GM12878 (cell line): ENCODE measurements at regions not wholly inside any gene's neighbourhood (a gene's known extent, or its start where the extent isn't known, plus 50 kb on each side); places are given as distances from the start of the nearest gene placed in this dataset.

Experiments used
- ATAC-seq: fragments of 200-7000 bp; cut with Tn5 transposase; 3 replicates; pipeline ENCODE4 v1.9.1; 2020; ENCODE audit warnings: mild to moderate bottlenecking, moderate library complexity
- BruUV-seq: library from RNA; stranded (reverse); fragments of 400-500 nt; replicated peaks from 2 replicates; lab custom pipeline; 2021; lab: Mats Ljungman, UMichigan
- CTCF ChIA-PET: fragments of 300-600 bp; sonication (Branson Sonifier 250); formaldehyde crosslinking; extraction: SDS; loops from one replicate; lab custom pipeline; 2021; ENCODE audit warnings: inconsistent platforms; lab: Yijun Ruan, JAX
- POLR2A ChIA-PET: fragments of 350-600 bp; formaldehyde crosslinking; extraction: SDS; loops from one replicate; lab custom pipeline; 2021; ENCODE audit warnings: inconsistent platforms; lab: Charles Lee
- RAD21 ChIA-PET: fragments of 300-600 bp; sonication (Branson Sonifier 250); formaldehyde crosslinking; loops from one replicate; lab custom pipeline; 2023; ENCODE audit warnings: antibody characterized with exemption; ENCODE audit not compliant: unreplicated experiment; lab: Charles Lee
- SMC1A ChIA-PET: fragments of 300-600 bp; sonication (Branson Sonifier 250); formaldehyde crosslinking; loops from one replicate; lab custom pipeline; 2023; ENCODE audit not compliant: unreplicated experiment, uncharacterized antibody; lab: Charles Lee
- DNase-seq: peaks from one replicate; pipeline ENCODE4 v3.0.0-alpha.2; 2011; ENCODE audit warnings: low read depth, low spot score
- FAIRE-seq: peaks from 3 replicates; lab custom pipeline; 2011; peaks lifted over from hg19 to GRCh38; lab: Jason Lieb, UNC
- H2AFZ ChIP-seq: 2 replicates; pipeline ENCODE4 v1.6.0; 2011; ENCODE audit warnings: low read depth, low read length, control low read depth; ENCODE audit not compliant: control insufficient read depth
- H3K27ac ChIP-seq: 2 replicates; pipeline ENCODE4 v1.5.1; 2011; ENCODE audit warnings: control low read depth; ENCODE audit not compliant: control insufficient read depth, insufficient read depth
- H3K27me3 ChIP-seq, 2 experiments: replicated peaks in 1 of 2; 2 replicates each; pipeline versions ENCODE4 v1.6.0 to v1.6.1; 2011; ENCODE audit warnings: low read length in 1 of 2; ENCODE audit not compliant: control insufficient read depth in 2 of 2, insufficient read depth in 2 of 2
- H3K36me3 ChIP-seq, 2 experiments: 2 replicates each; pipeline ENCODE4 v1.5.1; 2011; ENCODE audit warnings: low read length in 1 of 2; ENCODE audit not compliant: control insufficient read depth in 2 of 2, insufficient read depth in 2 of 2
- H3K4me1 ChIP-seq: 2 replicates; pipeline ENCODE4 v1.6.1; 2011; ENCODE audit warnings: mild to moderate bottlenecking, low read length, moderate library complexity, mixed read lengths; ENCODE audit not compliant: control insufficient read depth, insufficient read depth
- H3K4me2 ChIP-seq: 2 replicates; pipeline ENCODE4 v1.6.0; 2011; ENCODE audit warnings: control low read depth; ENCODE audit not compliant: control insufficient read depth, insufficient read depth
- H3K4me3 ChIP-seq: fragments of 200-600 bp; sonication (generic); 2 replicates; pipeline ENCODE4 v1.5.1; 2016
- H3K79me2 ChIP-seq: 2 replicates; pipeline ENCODE4 v1.6.0; 2011; ENCODE audit warnings: low read length; ENCODE audit not compliant: control insufficient read depth, insufficient read depth
- H3K9ac ChIP-seq: 2 replicates; pipeline ENCODE4 v1.8.0; 2011; ENCODE audit warnings: low read length, control low read depth, mixed read lengths; ENCODE audit not compliant: control insufficient read depth, insufficient read depth
- H3K9me3 ChIP-seq: replicated peaks from 3 replicates; pipeline ENCODE4 v1.5.1; 2011; ENCODE audit warnings: mild to moderate bottlenecking, low read length; ENCODE audit not compliant: control insufficient read depth, insufficient read depth
- H4K20me1 ChIP-seq: 2 replicates; pipeline ENCODE4 v1.6.0; 2011; ENCODE audit not compliant: control insufficient read depth, insufficient read depth
- ATF3 ChIP-seq: IDR thresholded peaks from 2 replicates; pipeline ENCODE4 v1.6.1; 2011; ENCODE audit warnings: low read depth, mild to moderate bottlenecking, low read length, moderate library complexity, borderline replicate concordance; ENCODE audit errors: extremely low read depth
- CREB1 ChIP-seq: IDR thresholded peaks from 2 replicates; pipeline ENCODE4 v1.6.1; 2012; ENCODE audit warnings: low read depth, mild to moderate bottlenecking, inconsistent platforms
- E2F4 ChIP-seq: IDR thresholded peaks from 2 replicates; pipeline ENCODE4 v1.6.1; 2012; ENCODE audit warnings: low read depth, low read length, improper control_type of control experiment
- HDAC2 ChIP-seq: fragments of 200-600 bp; sonication (generic); IDR thresholded peaks from 2 replicates; pipeline ENCODE4 v1.6.1; 2017
- PBX3 ChIP-seq: IDR thresholded peaks from 2 replicates; pipeline ENCODE4 v1.6.1; 2011; ENCODE audit warnings: mild to moderate bottlenecking, low read depth, low read length, moderate library complexity; ENCODE audit not compliant: insufficient replicate concordance
- ZBTB40 ChIP-seq: fragments of 450-650 bp; IDR thresholded peaks from 2 replicates; pipeline ENCODE4 v1.6.1; 2016; ENCODE audit warnings: mild to moderate bottlenecking, moderate library complexity, borderline replicate concordance
- ZNF384 ChIP-seq: IDR thresholded peaks from 2 replicates; pipeline ENCODE4 v1.6.1; 2012; ENCODE audit warnings: low read depth, mild to moderate bottlenecking, low read length, improper control_type of control experiment, borderline replicate concordance
- WGBS: methylation state at CpG from one replicate; pipeline ENCODE4 v1.1.6; 2016; ENCODE audit warnings: low lambda C conversion rate; ENCODE audit not compliant: insufficient replicate concordance, insufficient coverage; ENCODE audit errors: missing lambda C conversion rate; 5-methylcytosine and 5-hydroxymethylcytosine counted together
- in situ Hi-C: fragments of 300-500 bp; cut with MboI; formaldehyde crosslinking; loops from 9 replicates; pipeline ENCODE4 v1.14.3; 2018; ENCODE audit warnings: mixed read lengths
- intact Hi-C: fragments of 100-400 bp; cut with micrococcal nuclease; formaldehyde crosslinking; loops from one replicate; pipeline ENCODE4 v1.14.2; 2022; ENCODE audit not compliant: unreplicated experiment

- Histone ChIP-seq H3K9ac (no peak overlapping the region), H3K79me2 (no peaks in the 10 kb centered on the region), H3K4me1 (peaks cover 13% of the 10 kb centered on the region), H2AFZ (no peak overlapping the region)
- intact Hi-C loops = no loop called here
- DNase-seq (no peak), ATAC-seq (no peak), FAIRE-seq (no peak)
- WGBS = 63% methylated on average over 5 of the region's 5 CpGs
- in situ Hi-C loops = no loop called here
- CTCF ChIA-PET = interaction anchor here (0.7 kb wide), 1 partner anchor 56 kb away, joined by 3 read pairs; no protein-coding TSS in a partner anchor
- RAD21 ChIA-PET = no interaction called here
- TF ChIP-seq ZBTB40 (no peak), HDAC2 (no peak), CREB1 (no peak), ATF3 (no peak), ZNF384 (no peak), E2F4 (no peak), PBX3 (no peak)
- TF ChIP-seq, all 136 proteins: peak for 0
- Histone ChIP-seq H3K4me3 (no peak overlapping the region), H3K4me2 (no peak overlapping the region), H3K27ac (no peak overlapping the region), H4K20me1 (no peaks in the 10 kb centered on the region), H3K9me3 (no peaks in the 10 kb centered on the region), H3K27me3 (no peaks in the 10 kb centered on the region), H3K36me3 (no peaks in the 10 kb centered on the region)
- no TSS peak for BruUV-seq
- ChIA-PET SMC1A (interaction anchor here (2.2 kb wide), 1 partner anchor 11 kb away, joined by 9 read pairs; no protein-coding TSS in a partner anchor), POLR2A (no interaction called here)
Observed at GRCh38 chr3:177437513-177438337, 240.4 kb upstream of the TBL1XR1 start.
